Smooth muscle cell (in vitro differentiated cells): ENCODE measurements at regions not wholly inside any gene's neighbourhood (a gene's known extent, or its start where the extent isn't known, plus 50 kb on each side); places are given as distances from the start of the nearest gene placed in this dataset.

Experiments used
- DNase-seq: peaks from one replicate; lab custom pipeline; 2025; ENCODE audit not compliant: unreplicated experiment; lab: John Stamatoyannopoulos, UW
- H2AFZ ChIP-seq: fragments of 200-600 bp; sonication (generic); 2 replicates; pipeline ENCODE4 v1.6.0; 2016; ENCODE audit warnings: antibody characterized with exemption, low read depth, mild to moderate bottlenecking
- H3F3A ChIP-seq: fragments of 200-600 bp; sonication (generic); 2 replicates; pipeline ENCODE4 v1.6.0; 2017; ENCODE audit warnings: antibody characterized with exemption, low read depth
- H3K27ac ChIP-seq: fragments of 200-600 bp; sonication (generic); 2 replicates; pipeline ENCODE4 v1.5.1; 2016; ENCODE audit warnings: low read depth, mild to moderate bottlenecking
- H3K27me3 ChIP-seq: fragments of 200-600 bp; sonication (generic); 2 replicates; pipeline ENCODE4 v1.6.1; 2016; ENCODE audit warnings: low read depth, mild to moderate bottlenecking
- H3K36me3 ChIP-seq: fragments of 200-600 bp; sonication (generic); 2 replicates; pipeline ENCODE4 v1.5.1; 2016; ENCODE audit warnings: low read depth
- H3K4me1 ChIP-seq: fragments of 200-600 bp; sonication (generic); 2 replicates; pipeline ENCODE4 v1.5.1; 2016; ENCODE audit warnings: low read depth
- H3K4me2 ChIP-seq: fragments of 200-600 bp; sonication (generic); 2 replicates; pipeline ENCODE4 v1.6.0; 2016; ENCODE audit warnings: mild to moderate bottlenecking
- H3K4me3 ChIP-seq: fragments of 200-600 bp; sonication (generic); 2 replicates; pipeline ENCODE4 v1.5.1; 2016; ENCODE audit warnings: mild to moderate bottlenecking
- H3K79me2 ChIP-seq: fragments of 200-600 bp; sonication (generic); 2 replicates; pipeline ENCODE4 v1.6.0; 2016; ENCODE audit warnings: low read depth, mild to moderate bottlenecking
- H3K9ac ChIP-seq: fragments of 200-600 bp; sonication (generic); 2 replicates; pipeline ENCODE4 v1.6.0; 2016; ENCODE audit warnings: low read depth
- H3K9me3 ChIP-seq: fragments of 200-600 bp; sonication (generic); replicated peaks from 2 replicates; pipeline ENCODE4 v1.5.1; 2016; ENCODE audit warnings: low read depth
- H4K20me1 ChIP-seq: fragments of 200-600 bp; sonication (generic); 2 replicates; pipeline ENCODE4 v1.6.0; 2016; ENCODE audit warnings: low read depth
- CTCF ChIP-seq: fragments of 200-600 bp; sonication (generic); IDR thresholded peaks from 2 replicates; pipeline ENCODE4 v1.5.1; 2017; ENCODE audit warnings: borderline replicate concordance, mild to moderate bottlenecking, antibody characterized with exemption; ENCODE audit not compliant: insufficient read depth, poor library complexity, severe bottlenecking
- WGBS: methylation state at CpG from one replicate; pipeline ENCODE4 v1.1.7; 2016; ENCODE audit warnings: low lambda C conversion rate; 5-methylcytosine and 5-hydroxymethylcytosine counted together

DNA sequence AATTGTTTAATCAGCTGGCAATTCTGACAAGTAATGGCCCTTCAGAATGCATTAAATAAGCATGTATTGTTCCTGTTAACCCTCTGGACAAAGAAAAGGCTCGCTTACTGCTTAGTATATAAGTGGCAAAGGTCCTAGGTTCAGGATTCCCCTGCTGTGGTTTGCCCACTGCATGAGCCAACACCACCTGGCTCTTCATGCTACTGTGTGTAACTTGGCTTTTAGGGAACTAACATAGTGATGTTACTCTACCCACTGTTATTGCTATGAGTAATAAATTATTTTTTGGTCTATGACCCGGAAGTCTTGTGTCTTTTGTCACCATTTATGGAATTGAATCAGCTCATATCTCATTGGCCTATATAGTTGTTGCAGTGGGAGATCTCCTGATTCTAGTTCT, 791.7 kb upstream of the PHF14 start:
- Histone ChIP-seq H3K27me3 (no peaks in the 10 kb centered on the region), H3K9ac (no peak overlapping the region), H3K27ac (no peak overlapping the region), H3K4me1 (no peaks in the 10 kb centered on the region), H3K36me3 (no peaks in the 10 kb centered on the region), H3K79me2 (no peaks in the 10 kb centered on the region), H3K9me3 (no peaks in the 10 kb centered on the region), H3K4me2 (no peak overlapping the region), H3F3A (no peaks in the 10 kb centered on the region), H3K4me3 (no peak overlapping the region), H4K20me1 (no peaks in the 10 kb centered on the region), H2AFZ (no peak overlapping the region)
- no peak for DNase-seq
- no peak for TF ChIP-seq CTCF
- 86% methylated on average over 2 of the region's 2 CpGs for WGBS

- H3K4me2 ChIP-seq: no peak overlapping the region
- no peak for TF ChIP-seq CTCF
- no peak overlapping the region for H2AFZ ChIP-seq
- H3K9me3 ChIP-seq: no peaks in the 10 kb centered on the region
- H3K79me2 ChIP-seq: no peaks in the 10 kb centered on the region
- H4K20me1 ChIP-seq: no peaks in the 10 kb centered on the region
- H3K36me3 ChIP-seq: no peaks in the 10 kb centered on the region
- no peaks in the 10 kb centered on the region for H3F3A ChIP-seq
- WGBS: 98% methylated on average over 3 of the region's 3 CpGs
- no peaks in the 10 kb centered on the region for H3K4me1 ChIP-seq
- no peak for DNase-seq
- no peaks in the 10 kb centered on the region for H3K27me3 ChIP-seq
- H3K9ac ChIP-seq: no peak overlapping the region
- H3K4me3 ChIP-seq: no peak overlapping the region
- H3K27ac ChIP-seq: no peak overlapping the region
Measured at GRCh38 chr7:10192074-10192473, 781.6 kb upstream of the PHF14 start.

GRCh38 chr7:10205696-10206095, 768.0 kb upstream of the PHF14 start:
- Histone ChIP-seq H3K79me2 (no peaks in the 10 kb centered on the region), H3K27me3 (no peaks in the 10 kb centered on the region), H3F3A (no peaks in the 10 kb centered on the region), H3K36me3 (no peaks in the 10 kb centered on the region), H3K9me3 (no peaks in the 10 kb centered on the region), H3K9ac (no peak overlapping the region), H3K4me2 (no peak overlapping the region), H2AFZ (no peak overlapping the region), H3K27ac (no peak overlapping the region), H4K20me1 (no peaks in the 10 kb centered on the region), H3K4me1 (no peaks in the 10 kb centered on the region), H3K4me3 (no peak overlapping the region)
- no peak for TF ChIP-seq CTCF
- 67% methylated on average over 1 of the region's 1 CpG for WGBS
- DNase-seq: no peak

DNA sequence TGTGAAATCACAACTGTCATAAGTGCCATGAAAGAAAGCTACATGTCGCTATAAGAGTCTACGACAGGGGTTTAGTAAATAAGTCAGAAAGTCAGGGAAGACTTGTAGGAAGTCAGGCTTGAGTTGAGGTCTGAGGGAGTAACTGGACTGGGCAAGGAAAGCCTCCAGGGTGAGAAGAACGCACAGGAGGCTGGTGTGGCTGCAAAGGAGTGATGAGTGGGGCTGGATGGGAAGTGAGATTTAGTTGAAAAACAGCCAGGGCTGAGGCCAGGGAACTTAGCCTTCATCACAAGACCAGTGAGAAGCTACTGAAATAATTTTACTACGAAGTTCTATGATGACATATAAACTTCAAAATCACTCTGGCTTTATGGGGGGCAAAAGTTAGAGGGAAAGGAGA, 763.7 kb upstream of the PHF14 start:
- H3K4me2 ChIP-seq: no peak overlapping the region
- H3F3A ChIP-seq: no peaks in the 10 kb centered on the region
- no peak overlapping the region for H2AFZ ChIP-seq
- no peaks in the 10 kb centered on the region for H3K4me1 ChIP-seq
- H3K79me2 ChIP-seq: no peaks in the 10 kb centered on the region
- no peaks in the 10 kb centered on the region for H3K27me3 ChIP-seq
- H3K9ac ChIP-seq: no peak overlapping the region
- WGBS: 84% methylated on average over 4 of the region's 4 CpGs
- H4K20me1 ChIP-seq: no peaks in the 10 kb centered on the region
- no peak for DNase-seq
- no peaks in the 10 kb centered on the region for H3K36me3 ChIP-seq
- TF ChIP-seq CTCF: no peak
- H3K9me3 ChIP-seq: no peaks in the 10 kb centered on the region
- no peak overlapping the region for H3K27ac ChIP-seq
- H3K4me3 ChIP-seq: no peak overlapping the region
